SK-N-SH treated with all-trans-retinoic acid at 6 μM for 48 hours (cell line): ENCODE measurements at regions not wholly inside any gene's neighbourhood (a gene's known extent, or its start where the extent isn't known, plus 50 kb on each side); places are given as distances from the start of the nearest gene placed in this dataset.

Experiments
- ATAC-seq: fragments of 200-7000 bp; cut with Tn5 transposase; 3 replicates; pipeline ENCODE4 v1.9.1; 2020; ENCODE audit warnings: mild to moderate bottlenecking, moderate library complexity
- ARNTL ChIP-seq: fragments of 450-650 bp; formaldehyde crosslinking; IDR thresholded peaks from 2 replicates; pipeline ENCODE4 v1.5.0; 2020; ENCODE audit warnings: low read depth, mild to moderate bottlenecking, moderate library complexity, borderline replicate concordance
- BACH2 ChIP-seq: fragments of 250-450 bp; sonication (Bioruptor Pico); IDR thresholded peaks from 2 replicates; pipeline ENCODE4 v1.9.0; 2021; ENCODE audit warnings: mild to moderate bottlenecking, borderline replicate concordance
- CREB5 ChIP-seq: fragments of 250-450 bp; sonication (Bioruptor Pico); IDR thresholded peaks from 2 replicates; pipeline ENCODE4 v1.5.1; 2020; ENCODE audit warnings: low read depth, mild to moderate bottlenecking, moderate library complexity
- CSDC2 ChIP-seq: fragments of 250-450 bp; sonication (Bioruptor Pico); IDR thresholded peaks from 2 replicates; pipeline ENCODE4 v1.5.0; 2020; ENCODE audit warnings: mild to moderate bottlenecking, moderate library complexity
- CSRNP3 ChIP-seq: fragments of 250-450 bp; sonication (Bioruptor Pico); IDR thresholded peaks from 2 replicates; pipeline ENCODE4 v1.5.1; 2021; ENCODE audit warnings: mild to moderate bottlenecking, moderate library complexity
- ESRRG ChIP-seq: fragments of 250-450 bp; sonication (Bioruptor Pico); IDR thresholded peaks from 2 replicates; pipeline ENCODE4 v1.6.1; 2021; ENCODE audit warnings: mild to moderate bottlenecking
- GLIS3 ChIP-seq: fragments of 250-450 bp; sonication (Bioruptor Pico); IDR thresholded peaks from 2 replicates; pipeline ENCODE4 v1.5.0; 2020; ENCODE audit warnings: mild to moderate bottlenecking, moderate library complexity
- ISL1 ChIP-seq: fragments of 250-450 bp; sonication (Bioruptor Pico); IDR thresholded peaks from 2 replicates; pipeline ENCODE4 v2.1.2; 2022; ENCODE audit warnings: mild to moderate bottlenecking, moderate library complexity
- OSR1 ChIP-seq: fragments of 250-450 bp; sonication (Bioruptor Pico); IDR thresholded peaks from 2 replicates; pipeline ENCODE4 v1.8.0; 2022; ENCODE audit warnings: moderate library complexity, mild to moderate bottlenecking, inconsistent platforms
- POU6F1 ChIP-seq: fragments of 250-450 bp; sonication (Bioruptor Pico); IDR thresholded peaks from 2 replicates; pipeline ENCODE4 v1.8.0; 2021; ENCODE audit warnings: low read depth, mild to moderate bottlenecking, moderate library complexity, borderline replicate concordance
- PPARA ChIP-seq: fragments of 250-450 bp; sonication (Bioruptor Pico); IDR thresholded peaks from 2 replicates; pipeline ENCODE4 v1.5.0; 2020; ENCODE audit warnings: mild to moderate bottlenecking, borderline replicate concordance
- RARB ChIP-seq: fragments of 250-450 bp; sonication (Bioruptor Pico); IDR thresholded peaks from 2 replicates; pipeline ENCODE4 v1.8.0; 2021; ENCODE audit warnings: mild to moderate bottlenecking, moderate library complexity
- SNAI2 ChIP-seq: fragments of 250-450 bp; sonication (Bioruptor Pico); IDR thresholded peaks from 2 replicates; pipeline ENCODE4 v1.5.0; 2020; ENCODE audit warnings: mild to moderate bottlenecking, moderate library complexity
- TCF4 ChIP-seq: fragments of 250-450 bp; sonication (Bioruptor Pico); IDR thresholded peaks from 2 replicates; pipeline ENCODE4 v1.8.0; 2021; ENCODE audit warnings: mild to moderate bottlenecking, moderate library complexity, borderline replicate concordance
- TOX ChIP-seq: fragments of 250-450 bp; sonication (Bioruptor Pico); IDR thresholded peaks from 2 replicates; pipeline ENCODE4 v1.8.0; 2021; ENCODE audit warnings: mild to moderate bottlenecking, moderate library complexity, borderline replicate concordance
- TSHZ2 ChIP-seq: fragments of 250-450 bp; sonication (Bioruptor Pico); IDR thresholded peaks from 2 replicates; pipeline ENCODE4 v1.5.0; 2020; ENCODE audit warnings: mild to moderate bottlenecking, moderate library complexity
- ZC3H10 ChIP-seq: fragments of 250-450 bp; sonication (Bioruptor Pico); IDR thresholded peaks from 2 replicates; pipeline ENCODE4 v1.5.1; 2021; ENCODE audit warnings: mild to moderate bottlenecking, moderate library complexity
- ZFP3 ChIP-seq: fragments of 250-450 bp; sonication (Bioruptor Pico); IDR thresholded peaks from 2 replicates; pipeline ENCODE4 v1.5.0; 2020; ENCODE audit warnings: mild to moderate bottlenecking, moderate library complexity
- ZNF70 ChIP-seq: fragments of 450-650 bp; formaldehyde crosslinking; IDR thresholded peaks from 2 replicates; pipeline ENCODE4 v1.5.0; 2020; ENCODE audit warnings: mild to moderate bottlenecking, moderate library complexity
- ZNF8 ChIP-seq: fragments of 450-650 bp; formaldehyde crosslinking; IDR thresholded peaks from 2 replicates; pipeline ENCODE4 v1.5.0; 2020; ENCODE audit warnings: mild to moderate bottlenecking, moderate library complexity

GRCh38 chr13:85638265-85638664 lies 161.0 kb downstream of the SLITRK6 start:
- TF ChIP-seq ESRRG (CRISPR knock-in tag), result no peak
- TF ChIP-seq RARB (CRISPR knock-in tag), result no peak
- no peak for TF ChIP-seq TSHZ2 (CRISPR knock-in tag)
- TF ChIP-seq ISL1 (CRISPR knock-in tag), result no peak
- TF ChIP-seq POU6F1, result no peak
- TF ChIP-seq BACH2, result no peak
- no peak for TF ChIP-seq ZNF70
- TF ChIP-seq TCF4 (CRISPR knock-in tag), result no peak
- no peak for TF ChIP-seq ZNF8 (CRISPR knock-in tag)
- TF ChIP-seq, all 23 proteins: peak for 0
- no peak for ATAC-seq

GRCh38 chr13:85632526-85633195 lies 166.6 kb downstream of the SLITRK6 start:
- TF ChIP-seq ISL1 (CRISPR knock-in tag), result peak; percentile 42; the same call in 1 of the 2 replicates
- TF ChIP-seq PPARA, result no peak
- TF ChIP-seq, all 23 proteins: peak for 1
- ATAC-seq, result no peak

- TF ChIP-seq CSRNP3, result no peak
- TF ChIP-seq GLIS3 (CRISPR knock-in tag), result no peak
- TF ChIP-seq PPARA, result no peak
- TF ChIP-seq ZC3H10 (CRISPR knock-in tag), result no peak
- TF ChIP-seq ARNTL (CRISPR knock-in tag), result no peak
- no peak for TF ChIP-seq BACH2
- TF ChIP-seq OSR1 (CRISPR knock-in tag), result no peak
- no peak for TF ChIP-seq ZNF8 (CRISPR knock-in tag)
- no peak for TF ChIP-seq ZFP3 (CRISPR knock-in tag)
- TF ChIP-seq TSHZ2 (CRISPR knock-in tag), result no peak
- TF ChIP-seq POU6F1, result no peak
- TF ChIP-seq ESRRG (CRISPR knock-in tag), result no peak
- no peak for TF ChIP-seq ZNF70
- no peak for TF ChIP-seq TOX (CRISPR knock-in tag)
- ATAC-seq, result no peak
Measured at GRCh38 chr13:85631801-85632200, 167.4 kb downstream of the SLITRK6 start.

- ATAC-seq, result no peak
- TF ChIP-seq ARNTL (CRISPR knock-in tag) (no peak), SNAI2 (CRISPR knock-in tag) (no peak), ZNF8 (CRISPR knock-in tag) (no peak), CREB5 (CRISPR knock-in tag) (no peak), TCF4 (CRISPR knock-in tag) (no peak), POU6F1 (no peak), ZFP3 (CRISPR knock-in tag) (no peak), ISL1 (CRISPR knock-in tag) (no peak), PPARA (no peak), CSDC2 (CRISPR knock-in tag) (no peak), GLIS3 (CRISPR knock-in tag) (no peak), ESRRG (CRISPR knock-in tag) (no peak), TOX (CRISPR knock-in tag) (no peak), ZC3H10 (CRISPR knock-in tag) (no peak)
Measured at GRCh38 chr13:85626603-85627002, 172.6 kb downstream of the SLITRK6 start.
